CD4-positive, alpha-beta memory T cell (primary cell): ENCODE measurements at regions not wholly inside any gene's neighbourhood (a gene's known extent, or its start where the extent isn't known, plus 50 kb on each side); places are given as distances from the start of the nearest gene placed in this dataset.

Source experiments
- CTCF ChIA-PET: fragments of 350-600 bp; sonication (Branson Sonifier 250); formaldehyde crosslinking; loops from one replicate; lab custom pipeline; 2021; ENCODE audit warnings: inconsistent platforms; ENCODE audit not compliant: partially characterized antibody; lab: Charles Lee
- POLR2A ChIA-PET: fragments of 350-600 bp; sonication (Branson Sonifier 250); formaldehyde crosslinking; loops from one replicate; lab custom pipeline; 2021; ENCODE audit not compliant: partially characterized antibody; lab: Charles Lee
- DNase-seq, 5 donors: peaks; one replicate each; pipeline versions ENCODE4 v3.0.0 to v3.0.0-alpha.2; 2020 to 2022; ENCODE audit warnings: mixed read lengths in 1 of 5
- H3K27ac ChIP-seq: one replicate; pipeline ENCODE4 v1.7.0; 2013; ENCODE audit warnings: low read depth, low read length
- H3K27me3 ChIP-seq: 2 replicates; pipeline ENCODE4 v1.7.0; 2013; ENCODE audit warnings: mild to moderate bottlenecking, low read length, moderate library complexity; ENCODE audit not compliant: insufficient read depth
- H3K36me3 ChIP-seq: 2 replicates; pipeline ENCODE4 v1.7.0; 2013; ENCODE audit warnings: mild to moderate bottlenecking, low read length, moderate library complexity; ENCODE audit not compliant: insufficient read depth
- H3K4me1 ChIP-seq: 2 replicates; pipeline ENCODE4 v1.7.0; 2013; ENCODE audit warnings: mild to moderate bottlenecking, low read length, moderate library complexity; ENCODE audit not compliant: insufficient read depth
- H3K4me3 ChIP-seq, 2 donors: one replicate each; pipeline ENCODE4 v1.7.0; 2013; ENCODE audit warnings: low read length in 2 of 2, mild to moderate bottlenecking in 1 of 2
- H3K9me3 ChIP-seq, 2 donors: one replicate each; pipeline ENCODE4 v1.7.0; 2013; ENCODE audit warnings: low read length in 2 of 2, control low read depth in 1 of 2; ENCODE audit not compliant: control insufficient read depth in 1 of 2
- H3K27ac Mint-ChIP-seq, 7 donors: one replicate each; pipeline ENCODE4 v1.8.0; 2020 to 2021; ENCODE audit warnings: mixed read lengths in 7 of 7, mild to moderate bottlenecking in 6 of 7, inconsistent platforms in 3 of 7, moderate library complexity in 3 of 7
- H3K27me3 Mint-ChIP-seq, 2 donors: one replicate each; pipeline ENCODE4 v1.8.0; 2020 to 2021; ENCODE audit warnings: mixed read lengths in 2 of 2
- H3K36me3 Mint-ChIP-seq, 2 donors: one replicate each; pipeline ENCODE4 v1.8.0; 2020 to 2021; ENCODE audit warnings: mixed read lengths in 2 of 2, inconsistent platforms in 1 of 2, mild to moderate bottlenecking in 1 of 2
- H3K4me1 Mint-ChIP-seq, 4 donors: one replicate each; pipeline ENCODE4 v1.8.0; 2020 to 2021; ENCODE audit warnings: mixed read lengths in 4 of 4, mild to moderate bottlenecking in 1 of 4
- H3K4me3 Mint-ChIP-seq, 8 donors: one replicate each; pipeline ENCODE4 v1.8.0; 2020 to 2021; ENCODE audit warnings: mixed read lengths in 8 of 8, mild to moderate bottlenecking in 7 of 8, moderate library complexity in 6 of 8, inconsistent platforms in 3 of 8
- H3K9me3 Mint-ChIP-seq, 8 donors: one replicate each; pipeline ENCODE4 v1.8.0; 2020 to 2021; ENCODE audit warnings: mixed read lengths in 8 of 8, mild to moderate bottlenecking in 5 of 8, inconsistent platforms in 3 of 8, moderate library complexity in 1 of 8
- intact Hi-C: fragments of 100-400 bp; cut with micrococcal nuclease; formaldehyde crosslinking; loops from one replicate; pipeline ENCODE4 v1.15.1; 2023

DNA sequence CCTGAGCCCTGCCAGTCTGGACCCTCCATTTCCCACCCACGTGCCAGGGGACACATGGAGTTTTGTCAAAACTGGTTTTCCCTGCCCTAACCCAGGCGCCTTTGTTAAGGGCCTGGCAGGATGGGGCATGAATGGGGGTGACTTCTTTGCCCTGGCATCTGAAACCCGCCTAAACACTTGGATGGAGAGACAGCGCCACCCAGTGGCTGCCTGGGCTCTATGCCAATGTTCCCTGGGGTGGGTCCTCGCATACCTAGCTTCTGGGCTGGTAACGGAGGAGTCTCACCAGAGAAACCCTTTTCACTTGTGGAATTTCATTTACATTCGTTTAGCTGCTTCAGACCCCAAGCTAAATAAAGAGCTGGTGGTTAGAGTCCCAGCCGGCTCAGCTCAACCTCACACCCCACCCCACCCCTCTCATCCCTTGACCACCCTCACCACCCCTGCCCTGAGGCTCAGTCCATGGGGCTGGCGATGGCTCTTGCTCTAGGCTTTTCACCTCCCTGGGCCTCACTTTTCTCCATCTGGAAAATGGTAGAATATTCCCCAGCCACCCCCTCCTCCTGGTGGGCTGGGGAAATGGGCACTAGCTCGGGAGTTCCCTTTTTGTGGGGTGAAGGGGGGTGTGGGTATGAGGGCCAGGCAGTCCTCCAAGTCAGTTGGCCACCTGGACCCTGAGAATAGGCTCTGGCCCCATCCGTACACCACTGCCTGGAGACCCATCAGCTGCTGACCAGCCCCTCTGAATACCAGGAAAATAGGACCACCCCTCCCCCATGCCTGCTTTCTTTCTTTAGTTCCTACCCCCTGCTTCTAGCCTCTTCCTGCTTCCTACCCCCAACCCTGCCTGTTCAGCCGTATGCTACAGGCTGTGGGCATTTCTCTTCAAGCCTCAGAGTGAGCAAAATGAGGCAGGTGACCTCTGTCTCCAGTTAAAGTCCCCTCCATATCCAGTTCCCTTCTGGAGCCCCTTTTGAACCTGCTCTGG lies 57.1 kb upstream of the PJA1 start:
- peak; percentile 60 to 69 (median 66) for DNase-seq
- Mint-ChIP-seq H3K27ac (no peak overlapping the region), H3K4me1 (no peaks in the 10 kb centered on the region), H3K27me3 (peaks cover 0 to 1% of the 10 kb centered on the region in 2 donors), H3K36me3 (no peaks in the 10 kb centered on the region), H3K4me3 (no peak overlapping the region), H3K9me3 (no peaks in the 10 kb centered on the region)
- ChIA-PET CTCF (interaction anchor here (0.6 to 8.1 kb wide), 24 partner anchors 8 to 491 kb away, joined by 3 to 135 read pairs (median 4); partner anchors contain the start of gene EFNB1), POLR2A (interaction anchor here (1.7 kb wide), 1 partner anchor 395 kb away, joined by 6 read pairs; no protein-coding TSS in a partner anchor)
- Histone ChIP-seq H3K36me3 (no peaks in the 10 kb centered on the region), H3K9me3 (no peaks in the 10 kb centered on the region), H3K4me3 (no peak overlapping the region), H3K27me3 (no peaks in the 10 kb centered on the region), H3K27ac (no peak overlapping the region), H3K4me1 (no peaks in the 10 kb centered on the region)
- intact Hi-C loops, result loop anchor here (1.0 kb wide), 4 partner anchors 64 to 489 kb away; no protein-coding TSS in a partner anchor

DNA sequence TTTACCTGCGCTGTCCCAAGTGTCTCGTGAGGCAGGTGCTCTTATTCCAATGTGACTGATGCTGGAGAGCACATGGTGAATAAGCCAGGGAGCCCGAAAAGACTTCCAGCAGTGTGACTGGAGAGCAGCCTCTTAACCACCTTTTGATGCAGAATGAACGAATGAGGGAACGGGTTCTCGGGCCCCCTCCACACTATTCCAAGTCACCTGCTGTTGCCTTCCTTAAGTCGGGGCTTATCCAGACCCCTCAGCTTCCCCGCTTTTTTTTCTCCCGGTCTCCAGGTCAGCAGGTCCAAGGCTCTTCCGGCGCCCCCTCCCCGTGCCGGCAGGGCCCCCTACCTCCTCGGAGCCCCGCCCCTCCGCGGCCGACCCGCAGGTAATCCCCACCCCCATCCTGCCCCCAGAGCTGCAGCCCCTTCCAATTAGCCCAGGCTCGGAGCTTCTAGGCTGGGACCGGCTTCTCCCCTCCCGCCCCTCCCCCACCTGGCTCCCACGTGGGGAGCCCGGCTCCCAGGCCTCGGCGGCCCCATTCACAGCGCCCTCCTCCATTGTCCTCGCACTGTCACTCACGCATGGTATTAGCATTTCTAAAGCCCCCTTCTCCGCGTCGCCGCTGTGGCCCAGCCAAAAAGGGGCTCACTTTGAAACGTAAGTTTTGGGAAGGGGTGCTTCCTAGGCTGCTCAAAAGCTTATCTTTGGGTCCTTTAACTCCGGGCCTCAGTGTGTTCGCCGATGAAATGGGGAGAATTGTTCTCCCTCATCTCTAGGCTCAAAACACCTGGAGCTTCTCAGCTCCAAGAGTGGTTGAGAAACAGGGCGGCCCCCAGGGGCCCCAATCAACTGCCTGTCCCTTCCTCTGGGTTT lies 56.2 kb upstream of the PJA1 start:
- no peak overlapping the region for H3K4me3 ChIP-seq
- H3K4me1 ChIP-seq, result no peaks in the 10 kb centered on the region
- H3K27me3 ChIP-seq, result no peaks in the 10 kb centered on the region
- Mint-ChIP-seq H3K27me3 (peaks cover 0 to 1% of the 10 kb centered on the region in 2 donors), H3K4me3 (no peak overlapping the region), H3K9me3 (no peaks in the 10 kb centered on the region), H3K36me3 (no peaks in the 10 kb centered on the region), H3K27ac (no peak overlapping the region), H3K4me1 (no peaks in the 10 kb centered on the region)
- H3K27ac ChIP-seq, result no peak overlapping the region
- H3K36me3 ChIP-seq, result no peaks in the 10 kb centered on the region
- ChIA-PET POLR2A (interaction anchor here (1.7 kb wide), 1 partner anchor 394 kb away, joined by 6 read pairs; no protein-coding TSS in a partner anchor), CTCF (interaction anchor here (0.7 to 8.1 kb wide), 18 partner anchors 9 to 489 kb away, joined by 3 to 135 read pairs (median 5); partner anchors contain the start of gene EFNB1)
- H3K9me3 ChIP-seq, result no peaks in the 10 kb centered on the region
- intact Hi-C loops, result loop anchor here (1.0 kb wide), 4 partner anchors 63 to 488 kb away; no protein-coding TSS in a partner anchor
- no peak for DNase-seq

DNA sequence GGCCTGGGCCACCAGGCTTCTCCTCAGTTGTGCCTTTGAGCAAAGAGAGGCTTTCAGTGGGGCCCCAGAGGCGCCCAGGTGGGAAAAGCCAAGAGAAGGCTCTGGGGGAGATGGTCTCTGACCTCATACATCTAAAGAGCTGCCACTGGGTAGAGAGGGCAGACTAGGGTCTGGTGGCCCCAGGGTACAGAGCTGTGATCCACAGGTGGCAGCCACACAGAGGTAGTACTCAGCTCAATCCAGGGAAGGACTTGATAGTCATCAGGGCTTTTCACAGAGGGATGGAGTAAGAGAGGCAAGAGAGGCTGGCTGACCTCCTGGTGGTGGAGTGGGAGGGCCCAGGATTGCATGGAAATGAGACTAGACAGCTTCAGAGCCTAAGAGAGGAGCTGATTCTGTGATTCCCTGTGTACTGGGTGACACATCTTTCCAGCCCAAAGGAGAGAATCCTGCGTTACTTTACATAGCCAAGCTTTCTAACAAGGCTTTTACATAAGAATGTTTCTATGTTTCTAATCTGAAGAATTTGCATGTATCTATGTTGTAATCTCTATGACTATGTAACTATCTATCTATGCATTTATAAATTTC lies 53.2 kb upstream of the PJA1 start:
- no peaks in the 10 kb centered on the region for H3K9me3 ChIP-seq
- H3K4me3 ChIP-seq, result no peak overlapping the region
- Mint-ChIP-seq H3K27ac (no peak overlapping the region), H3K4me1 (no peaks in the 10 kb centered on the region), H3K4me3 (no peak overlapping the region), H3K9me3 (no peaks in the 10 kb centered on the region), H3K36me3 (no peaks in the 10 kb centered on the region), H3K27me3 (peaks cover 0 to 1% of the 10 kb centered on the region in 2 donors)
- intact Hi-C loops, result no loop called here
- POLR2A ChIA-PET, result no interaction called here
- no peaks in the 10 kb centered on the region for H3K4me1 ChIP-seq
- CTCF ChIA-PET, result interaction anchor here (0.9 to 8.1 kb wide), 2 partner anchors 125 to 391 kb away, joined by 3 to 135 read pairs; partner anchors contain the start of gene EFNB1
- no peaks in the 10 kb centered on the region for H3K36me3 ChIP-seq
- no peaks in the 10 kb centered on the region for H3K27me3 ChIP-seq
- no peak for DNase-seq
- no peak overlapping the region for H3K27ac ChIP-seq

DNA sequence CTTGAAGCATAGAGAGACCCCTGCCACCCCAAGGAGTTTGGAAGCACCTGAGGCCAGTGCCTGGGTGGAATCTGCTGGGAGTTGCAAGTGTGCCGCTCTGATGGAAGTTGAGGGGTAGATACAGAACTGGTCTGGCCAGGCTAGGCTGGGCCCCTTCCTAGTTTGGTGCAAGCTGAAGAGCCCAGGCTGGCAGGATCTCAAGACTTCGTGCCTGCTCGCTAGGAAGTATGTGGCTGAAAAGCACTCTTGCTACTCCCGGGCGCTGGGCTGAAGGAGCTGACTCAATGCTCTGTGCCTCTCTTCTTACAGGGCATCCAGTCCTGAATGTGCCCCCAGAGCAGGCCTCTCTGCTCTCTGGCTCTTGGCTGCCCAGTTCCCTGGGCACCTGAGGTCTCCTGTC lies 51.7 kb upstream of the PJA1 start:
- Mint-ChIP-seq H3K4me1 (no peaks in the 10 kb centered on the region), H3K27me3 (peaks cover 0 to 1% of the 10 kb centered on the region in 2 donors), H3K36me3 (no peaks in the 10 kb centered on the region), H3K27ac (no peak overlapping the region), H3K4me3 (no peak overlapping the region), H3K9me3 (no peaks in the 10 kb centered on the region)
- H3K4me1 ChIP-seq, result no peaks in the 10 kb centered on the region
- H3K27me3 ChIP-seq, result no peaks in the 10 kb centered on the region
- ChIA-PET POLR2A (no interaction called here), CTCF (no interaction called here)
- H3K9me3 ChIP-seq, result no peaks in the 10 kb centered on the region
- intact Hi-C loops, result no loop called here
- DNase-seq, result no peak
- no peak overlapping the region for H3K4me3 ChIP-seq
- no peak overlapping the region for H3K27ac ChIP-seq
- no peaks in the 10 kb centered on the region for H3K36me3 ChIP-seq

DNA sequence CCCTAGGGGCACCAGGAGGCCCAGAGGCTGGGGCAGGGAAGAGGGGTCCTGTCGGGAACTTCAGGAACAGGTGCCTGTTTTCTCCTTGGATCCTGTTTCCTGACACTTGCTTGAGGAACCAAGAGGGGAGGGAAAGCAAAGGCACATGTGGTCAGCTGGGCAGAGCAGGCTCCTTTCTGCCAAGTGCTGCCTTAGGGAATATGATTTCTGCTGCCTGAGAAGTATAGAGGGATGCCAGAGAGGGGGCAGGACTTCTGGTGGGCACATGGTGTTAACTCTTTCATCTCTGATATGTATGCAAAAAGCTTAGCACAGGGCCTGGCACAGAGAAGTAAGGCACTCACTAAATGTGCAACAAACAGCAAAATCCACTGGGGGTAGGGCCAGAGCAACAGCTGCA lies 51.2 kb upstream of the PJA1 start:
- DNase-seq, result no peak
- Histone ChIP-seq H3K27me3 (no peaks in the 10 kb centered on the region), H3K36me3 (no peaks in the 10 kb centered on the region), H3K9me3 (no peaks in the 10 kb centered on the region), H3K4me3 (no peak overlapping the region), H3K4me1 (no peaks in the 10 kb centered on the region), H3K27ac (no peak overlapping the region)
- Mint-ChIP-seq H3K4me3 (no peak overlapping the region), H3K27me3 (no peaks in the 10 kb centered on the region), H3K9me3 (no peaks in the 10 kb centered on the region), H3K4me1 (no peaks in the 10 kb centered on the region), H3K36me3 (no peaks in the 10 kb centered on the region), H3K27ac (no peak overlapping the region)
- POLR2A ChIA-PET, result no interaction called here
- intact Hi-C loops, result no loop called here
- CTCF ChIA-PET, result no interaction called here

DNA sequence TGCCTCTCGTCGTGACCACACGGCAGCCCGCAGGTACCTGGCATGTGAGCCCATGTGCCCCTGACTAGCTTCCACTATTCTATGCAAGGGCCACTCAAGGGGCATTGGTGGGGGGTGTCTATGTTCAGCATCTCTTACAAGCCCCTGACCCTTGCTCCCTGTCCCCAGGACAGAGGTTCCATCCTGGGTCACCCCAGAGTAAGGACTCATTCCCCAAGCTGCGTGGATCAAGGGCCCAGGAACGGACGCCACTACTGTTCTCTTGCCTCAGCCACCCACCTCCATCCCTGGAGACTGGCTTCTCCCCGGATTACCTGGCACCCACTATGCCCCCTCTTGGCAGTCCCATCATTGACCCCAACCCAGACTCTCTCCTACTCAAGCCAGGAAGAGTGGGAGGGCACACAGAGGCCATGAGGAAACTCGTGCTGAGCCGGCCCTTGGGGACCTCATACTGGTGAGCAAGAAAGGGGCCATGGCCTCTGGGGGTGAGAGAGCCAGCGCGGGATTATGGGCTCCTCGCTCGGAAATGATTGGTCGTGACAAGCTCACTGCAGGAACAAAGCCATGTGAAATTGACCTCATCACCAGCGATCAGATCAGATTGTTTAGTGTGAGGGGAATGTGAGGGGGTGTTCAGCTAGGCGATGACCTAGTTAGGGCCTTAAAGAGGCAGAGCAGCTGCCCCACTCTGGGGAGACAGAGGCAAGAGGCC lies 50.1 kb upstream of the PJA1 start:
- H3K36me3 ChIP-seq, result no peaks in the 10 kb centered on the region
- CTCF ChIA-PET, result no interaction called here
- Mint-ChIP-seq H3K27me3 (no peaks in the 10 kb centered on the region), H3K4me3 (no peak overlapping the region), H3K9me3 (no peaks in the 10 kb centered on the region), H3K4me1 (no peaks in the 10 kb centered on the region), H3K36me3 (no peaks in the 10 kb centered on the region), H3K27ac (no peak overlapping the region)
- no peaks in the 10 kb centered on the region for H3K4me1 ChIP-seq
- no peak for DNase-seq
- intact Hi-C loops, result no loop called here
- no peak overlapping the region for H3K4me3 ChIP-seq
- no peaks in the 10 kb centered on the region for H3K9me3 ChIP-seq
- H3K27ac ChIP-seq, result no peak overlapping the region
- no peaks in the 10 kb centered on the region for H3K27me3 ChIP-seq
- POLR2A ChIA-PET, result no interaction called here
